Stimulated activated CD8-positive, alpha-beta memory T cell treated with anti-CD3 and anti-CD28 coated beads, Interleukin-4, amount 100 ng/mL, for 24 hours (primary cell): ENCODE measurements at regions not wholly inside any gene's neighbourhood (a gene's known extent, or its start where the extent isn't known, plus 50 kb on each side); places are given as distances from the start of the nearest gene placed in this dataset.

Experiments
- DNase-seq: peaks from one replicate; pipeline ENCODE4 v3.0.0-alpha.2; 2020; ENCODE audit warnings: low read depth

- no peak for DNase-seq
Observed at GRCh38 chr16:6576113-6576512, 756.5 kb upstream of the RBFOX1 start.

- DNase-seq = no peak
Observed at GRCh38 chr16:6574146-6574545, 758.5 kb upstream of the RBFOX1 start.

- DNase-seq = no peak
Observed at GRCh38 chr16:6573577-6573976, 759.1 kb upstream of the RBFOX1 start.

GRCh38 chr16:6571044-6571443, 761.6 kb upstream of the RBFOX1 start:
- no peak for DNase-seq

GRCh38 chr16:6570530-6570929, 762.1 kb upstream of the RBFOX1 start:
- no peak for DNase-seq

- DNase-seq = no peak
Observed at GRCh38 chr16:6562986-6563385, 769.7 kb upstream of the RBFOX1 start.

DNA sequence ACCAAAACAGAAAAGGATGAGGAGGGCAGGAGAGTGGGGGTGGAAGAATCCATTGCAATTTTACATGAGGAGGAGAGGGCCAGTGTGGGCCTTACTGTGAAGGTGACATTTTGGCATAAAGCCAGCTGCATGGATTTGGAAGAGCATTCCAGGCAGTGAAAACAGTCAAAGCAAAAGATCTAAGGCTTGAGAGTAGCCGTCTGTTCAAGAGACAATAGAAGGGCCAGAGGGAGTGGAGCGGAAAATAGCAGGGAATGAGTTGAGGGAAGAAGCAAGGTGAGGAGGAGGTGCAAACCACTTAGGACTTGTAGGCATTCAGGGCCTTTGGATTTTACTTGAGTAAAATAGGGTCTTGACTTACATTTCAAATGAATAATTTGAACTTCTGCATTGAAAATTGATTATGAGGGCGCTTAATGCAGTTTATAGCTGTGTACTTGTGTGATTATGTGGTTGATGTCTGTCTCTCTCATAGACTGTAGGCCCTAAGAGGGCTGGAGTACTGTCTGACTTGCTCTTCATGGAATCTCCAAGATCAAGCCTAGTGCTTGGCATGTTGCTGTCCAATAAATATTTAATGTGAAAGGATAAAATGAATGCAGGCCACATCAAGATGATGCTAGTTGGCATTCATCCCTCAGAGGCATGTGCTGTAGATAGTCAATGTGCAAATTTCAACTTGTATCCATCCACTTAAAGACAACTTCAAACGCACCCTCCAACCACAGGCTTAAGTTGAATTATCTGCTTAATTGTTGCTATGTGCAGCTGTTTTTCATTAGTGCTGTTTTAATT, 772.1 kb upstream of the RBFOX1 start:
- DNase-seq = no peak

DNA sequence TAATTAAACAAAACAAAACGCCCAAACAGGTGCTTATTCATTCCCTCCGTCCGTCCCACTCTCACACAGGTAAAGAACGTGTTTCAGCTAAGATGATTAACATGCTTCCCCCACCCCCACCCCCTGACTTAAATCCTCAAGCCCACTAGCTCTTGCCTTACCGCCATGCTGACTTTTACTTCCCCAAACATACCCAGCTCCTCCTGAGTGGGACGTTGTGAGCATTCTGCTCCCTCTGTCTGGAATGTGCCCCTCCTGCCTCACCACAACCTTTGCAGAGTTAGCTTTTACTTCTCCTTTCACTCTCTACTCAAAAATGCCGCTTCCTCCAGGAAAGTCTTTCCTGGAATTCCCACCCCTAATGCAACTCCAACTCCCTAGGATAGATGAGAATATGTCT, 774.0 kb upstream of the RBFOX1 start:
- no peak for DNase-seq

DNA sequence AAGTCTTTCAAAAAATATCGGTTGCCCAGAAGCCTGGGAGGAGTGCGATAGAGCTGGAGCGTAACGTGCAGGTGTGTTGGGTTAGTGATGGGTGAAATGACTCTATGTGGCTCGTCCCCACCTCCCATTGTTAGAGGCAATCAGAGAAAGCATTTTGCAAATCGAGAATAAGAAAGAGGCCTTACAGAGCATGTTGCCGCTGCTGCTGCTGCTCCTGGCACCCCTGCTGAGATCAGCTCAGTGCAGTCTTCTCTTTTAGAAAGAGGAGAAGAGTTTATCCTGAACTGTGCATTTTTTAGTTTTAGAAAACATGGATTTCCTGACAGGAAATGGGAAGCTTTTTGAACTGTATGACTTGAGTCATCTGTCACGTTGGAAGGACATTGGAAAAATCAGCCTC, 774.5 kb upstream of the RBFOX1 start:
- no peak for DNase-seq

GRCh38 chr16:6557353-6558023, 775.2 kb upstream of the RBFOX1 start:
- DNase-seq = no peak

DNA sequence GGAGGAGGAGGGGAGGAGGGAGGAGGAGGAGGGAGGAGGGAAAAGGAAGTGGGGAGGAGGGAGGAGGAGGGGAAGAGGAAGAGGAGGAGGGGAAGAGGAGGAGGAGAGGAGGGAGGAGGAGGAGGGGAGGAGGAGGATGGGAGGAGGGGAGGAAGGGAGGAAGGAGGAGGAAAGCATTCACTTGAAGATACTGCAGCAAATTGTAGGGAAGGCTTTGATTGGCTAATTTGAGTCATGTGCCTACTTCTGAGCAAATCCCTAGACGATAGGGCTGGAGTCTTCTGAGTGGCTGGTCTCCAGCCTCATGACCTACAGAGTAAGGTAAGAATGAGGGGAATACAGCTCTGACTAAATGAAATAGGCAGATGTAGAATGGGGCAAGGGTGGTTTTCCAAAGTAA, 783.2 kb upstream of the RBFOX1 start:
- no peak for DNase-seq

DNA sequence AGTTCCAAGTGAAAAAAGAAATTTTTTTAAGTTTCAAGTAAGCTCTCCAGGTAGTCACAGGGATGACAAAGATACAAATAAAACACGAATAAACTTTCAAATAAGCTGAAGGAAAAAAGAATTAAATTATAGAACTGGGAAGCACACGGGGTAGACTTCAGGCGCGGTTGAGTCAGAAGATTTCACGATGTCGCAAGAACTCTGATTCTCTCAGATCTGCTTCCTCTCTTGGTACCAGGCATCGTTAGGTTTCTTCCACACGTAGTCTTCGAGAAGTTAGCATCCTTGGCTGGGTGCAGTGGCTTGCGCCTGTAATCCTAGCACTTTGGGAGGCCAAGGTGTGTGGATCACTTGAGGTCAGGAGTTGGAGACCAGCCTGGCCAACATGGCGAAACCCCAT, 784.1 kb upstream of the RBFOX1 start:
- DNase-seq = no peak

GRCh38 chr16:6547131-6547530, 785.5 kb upstream of the RBFOX1 start:
- no peak for DNase-seq

- DNase-seq = no peak
Observed at GRCh38 chr16:6545329-6545728, 787.3 kb upstream of the RBFOX1 start.

DNA sequence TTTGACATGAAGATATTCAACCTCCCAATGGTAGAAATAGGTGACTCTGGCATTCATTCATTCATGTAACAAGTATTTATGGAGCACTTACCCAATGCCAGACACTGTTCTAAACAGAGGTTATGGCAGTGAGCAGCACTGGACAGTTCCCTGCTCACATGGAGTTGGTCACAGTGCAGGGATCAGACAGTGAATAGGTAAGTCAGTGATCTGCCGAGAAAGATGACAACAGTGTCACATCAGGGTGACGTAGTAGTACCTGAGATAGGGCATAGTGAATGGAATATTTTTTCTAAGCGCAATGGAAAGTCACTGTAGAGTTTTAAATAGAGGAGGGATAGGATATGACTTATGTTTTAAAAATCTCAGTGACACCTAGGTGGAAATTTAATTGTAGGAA, 791.4 kb upstream of the RBFOX1 start:
- no peak for DNase-seq

DNA sequence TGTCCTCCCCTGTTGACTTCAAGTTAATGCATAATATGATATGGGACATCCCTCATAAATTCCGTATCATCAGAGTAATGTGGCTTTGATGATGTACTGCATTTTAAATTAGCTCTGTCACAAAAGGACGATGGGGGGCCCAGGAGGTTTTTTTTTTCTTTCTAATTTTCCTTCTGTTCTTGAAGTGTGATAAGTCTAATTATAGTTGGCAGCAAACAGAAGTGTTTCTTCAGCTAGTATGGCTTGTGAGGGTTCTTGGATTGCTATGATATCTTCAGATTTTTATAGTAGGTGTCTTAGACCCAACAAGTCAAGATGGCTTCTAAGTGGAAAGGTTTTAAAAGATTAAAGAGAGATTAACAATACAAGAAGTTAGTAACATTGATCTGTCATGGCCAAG, 796.2 kb upstream of the RBFOX1 start:
- no peak for DNase-seq

- no peak for DNase-seq
Observed at GRCh38 chr16:6531067-6531466, 801.6 kb upstream of the RBFOX1 start.

DNA sequence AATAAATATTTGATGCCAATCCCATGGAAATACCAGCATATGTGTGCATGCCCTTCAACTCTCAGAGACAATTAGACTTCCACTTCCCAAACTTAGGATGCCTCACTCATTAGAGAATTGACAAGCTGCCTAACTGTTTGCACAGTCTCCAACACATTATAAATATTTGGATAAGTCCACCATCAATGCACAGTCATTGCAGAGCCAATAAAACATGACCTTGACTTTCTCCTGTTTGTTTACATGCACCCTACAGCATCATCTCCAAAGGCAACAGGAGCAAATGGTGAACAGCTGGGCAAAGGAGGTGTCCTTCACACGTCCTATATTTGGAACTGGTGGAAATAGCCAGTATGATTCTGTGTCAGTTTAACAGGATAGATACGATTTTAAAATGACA, 804.4 kb upstream of the RBFOX1 start:
- DNase-seq = no peak

DNA sequence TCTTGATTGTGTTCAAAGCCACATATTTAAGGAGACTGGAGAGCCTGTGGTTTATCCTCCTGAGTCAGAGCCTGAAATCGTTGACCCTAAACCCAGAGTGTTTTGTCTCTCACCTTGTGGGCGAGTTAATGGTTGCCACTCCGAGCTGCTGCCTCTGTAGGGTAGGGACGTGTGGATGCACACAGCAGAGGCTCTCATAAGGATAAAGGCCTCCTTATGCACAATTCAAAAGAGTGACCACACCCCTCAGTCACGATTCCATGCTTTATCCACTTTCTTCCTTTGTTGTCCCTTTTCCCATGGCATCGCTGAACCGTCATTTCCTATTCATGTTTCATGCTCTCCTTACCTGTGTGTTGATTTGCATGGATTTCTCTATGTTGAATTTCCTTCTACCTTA, 805.0 kb upstream of the RBFOX1 start:
- no peak for DNase-seq

DNA sequence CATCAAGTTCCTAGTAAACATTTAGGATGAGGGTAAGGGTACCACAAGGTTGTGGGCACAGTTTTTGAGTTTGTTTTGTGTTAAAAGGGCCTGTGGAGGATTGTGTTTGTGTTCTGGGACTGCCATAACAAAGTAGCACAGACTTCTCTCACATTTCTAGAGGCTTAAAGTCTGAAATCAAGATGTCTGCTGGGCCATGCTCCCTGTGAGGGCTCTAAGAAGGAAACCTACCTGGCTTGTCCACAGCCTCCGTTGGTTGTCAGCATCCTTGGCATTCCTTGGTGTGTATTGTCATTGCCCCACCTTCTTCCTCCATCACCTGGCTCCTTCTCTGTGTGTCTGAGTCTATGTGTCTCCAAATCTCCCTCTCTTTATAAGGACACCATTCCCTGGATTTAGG, 808.1 kb upstream of the RBFOX1 start:
- DNase-seq = no peak

GRCh38 chr16:6517020-6517720, 815.5 kb upstream of the RBFOX1 start:
- DNase-seq = no peak

- DNase-seq = no peak
Observed at GRCh38 chr16:6512512-6512911, 820.1 kb upstream of the RBFOX1 start.

DNA sequence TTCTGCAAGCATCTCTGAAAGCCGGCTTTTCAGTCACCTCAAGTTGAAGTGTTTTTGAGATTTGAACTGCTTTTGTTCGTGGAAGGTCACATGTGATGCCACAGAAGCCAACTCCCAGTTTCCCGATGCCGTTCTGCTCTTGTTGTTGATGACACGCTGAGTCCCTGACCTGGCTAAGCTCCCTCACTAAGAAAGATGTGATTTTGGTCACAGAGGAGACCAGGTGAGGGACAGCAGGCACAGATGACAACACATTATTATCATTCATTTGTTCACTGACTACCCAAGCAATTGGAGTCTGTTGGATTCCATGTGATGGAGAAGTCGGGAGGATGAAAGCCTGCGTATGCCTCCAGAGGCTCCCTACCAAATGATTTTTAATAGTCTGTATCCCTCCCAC, 822.4 kb upstream of the RBFOX1 start:
- no peak for DNase-seq
